H1 (cell line): ENCODE measurements at regions not wholly inside any gene's neighbourhood (a gene's known extent, or its start where the extent isn't known, plus 50 kb on each side); places are given as distances from the start of the nearest gene placed in this dataset.

Experiments
- CTCF ChIA-PET: fragments of 300-600 bp; sonication (Branson Sonifier 250); formaldehyde crosslinking; loops from one replicate; lab custom pipeline; 2021; ENCODE audit not compliant: partially characterized antibody; lab: Charles Lee
- POLR2A ChIA-PET: fragments of 300-600 bp; sonication (Branson Sonifier 250); formaldehyde crosslinking; loops from one replicate; lab custom pipeline; 2021; ENCODE audit warnings: inconsistent platforms; ENCODE audit not compliant: partially characterized antibody; lab: Charles Lee
- DNase-seq, 2 experiments: peaks; one replicate each; pipeline versions ENCODE4 v3.0.0 to v3.0.0-alpha.2; 2010 to 2022; ENCODE audit warnings: low spot score in 2 of 2, low read depth in 1 of 2, mixed read lengths in 1 of 2
- FAIRE-seq: peaks from 2 replicates; lab custom pipeline; 2011; peaks lifted over from hg19 to GRCh38; lab: Jason Lieb, UNC
- H2AFZ ChIP-seq: 2 replicates; pipeline ENCODE4 v1.8.1; 2012; ENCODE audit warnings: low read length, inconsistent platforms
- H2AK5ac ChIP-seq: 2 replicates; pipeline ENCODE4 v1.6.1; 2013; ENCODE audit warnings: low read depth, low read length
- H2BK120ac ChIP-seq: replicated peaks from 2 replicates; pipeline ENCODE3; 2013; ENCODE audit warnings: low read depth, low read length, inconsistent platforms
- H2BK12ac ChIP-seq: 2 replicates; pipeline ENCODE4 v1.6.1; 2013; ENCODE audit warnings: low read depth, low read length
- H2BK15ac ChIP-seq: 2 replicates; pipeline ENCODE4 v1.6.1; 2013; ENCODE audit warnings: low read length
- H2BK20ac ChIP-seq: 2 replicates; pipeline ENCODE4 v1.6.1; 2013; ENCODE audit warnings: low read length
- H2BK5ac ChIP-seq: 2 replicates; pipeline ENCODE4 v1.6.1; 2013; ENCODE audit warnings: low read depth, low read length
- H3K14ac ChIP-seq: 2 replicates; pipeline ENCODE4 v1.6.1; 2013; ENCODE audit warnings: inconsistent platforms; ENCODE audit not compliant: insufficient read length
- H3K18ac ChIP-seq: 2 replicates; pipeline ENCODE4 v1.6.1; 2013; ENCODE audit warnings: low read length; ENCODE audit errors: extremely low read depth
- H3K23ac ChIP-seq: 2 replicates; pipeline ENCODE4 v1.6.1; 2013; ENCODE audit warnings: inconsistent platforms; ENCODE audit not compliant: insufficient read length
- H3K23me2 ChIP-seq: 2 replicates; pipeline ENCODE4 v1.6.1; 2013; ENCODE audit warnings: low read depth, low read length
- H3K27ac ChIP-seq: 2 replicates; pipeline ENCODE4 v1.6.1; 2011; ENCODE audit warnings: low read depth, low read length, inconsistent platforms
- H3K27me3 ChIP-seq, 4 experiments: replicated peaks in 1 of 4; 1 replicate in 1 of 4; 2 replicates in 3 of 4; pipeline versions ENCODE4 v1.6.1 to v1.8.1; 2011 to 2013; ENCODE audit warnings: low read length in 3 of 4, mild to moderate bottlenecking in 3 of 4, inconsistent platforms in 2 of 4, mixed read lengths in 2 of 4, moderate library complexity in 1 of 4; ENCODE audit not compliant: control insufficient read depth in 3 of 4, insufficient read depth in 3 of 4; ENCODE audit errors: extremely low read depth in 1 of 4
- H3K36me3 ChIP-seq, 4 experiments: 2 replicates each; pipeline versions ENCODE4 v1.6.1 to v1.8.1; 2011 to 2013; ENCODE audit warnings: mild to moderate bottlenecking in 4 of 4, low read length in 3 of 4, moderate library complexity in 2 of 4, control low read depth in 1 of 4, inconsistent platforms in 1 of 4; ENCODE audit not compliant: insufficient read depth in 4 of 4, control insufficient read depth in 2 of 4
- H3K4ac ChIP-seq: replicated peaks from 2 replicates; pipeline ENCODE3; 2013; ENCODE audit warnings: low read length, low read depth, mixed read lengths, inconsistent platforms; ENCODE audit not compliant: insufficient read length
- H3K4me1 ChIP-seq, 4 experiments: replicated peaks in 1 of 4; 1 replicate in 1 of 4; 2 replicates in 3 of 4; pipeline versions ENCODE4 v1.6.1 to v1.8.1; 2011 to 2013; ENCODE audit warnings: low read length in 3 of 4, inconsistent platforms in 2 of 4, mixed read lengths in 1 of 4; ENCODE audit not compliant: insufficient read depth in 4 of 4, control insufficient read depth in 3 of 4
- H3K4me2 ChIP-seq, 2 experiments: 2 replicates each; pipeline versions ENCODE4 v1.6.1 to v1.8.1; 2011 to 2013; ENCODE audit warnings: low read depth in 2 of 2, low read length in 2 of 2, control low read depth in 1 of 2, inconsistent platforms in 1 of 2, mild to moderate bottlenecking in 1 of 2; ENCODE audit not compliant: insufficient read depth in 1 of 2
- H3K4me3 ChIP-seq, 4 experiments: fragments of 200-600, 300-600 bp in 1 of 4; sonication (generic), shearing (Covaris generic), sonication (Bioruptor Twin) in 1 of 4; 2 replicates each; pipeline versions ENCODE4 v1.5.1 to v1.8.1; 2011 to 2016; ENCODE audit warnings: low read length in 4 of 4, low read depth in 3 of 4, control low read depth in 2 of 4, inconsistent platforms in 2 of 4, mild to moderate bottlenecking in 2 of 4, mixed read lengths in 1 of 4, moderate library complexity in 1 of 4; ENCODE audit not compliant: insufficient read depth in 2 of 4; ENCODE audit errors: extremely low read depth in 1 of 4
- H3K56ac ChIP-seq: replicated peaks from 2 replicates; pipeline ENCODE3; 2013; ENCODE audit warnings: low read depth, mild to moderate bottlenecking, mixed read lengths, low read length, inconsistent platforms; ENCODE audit not compliant: insufficient read length
- H3K79me1 ChIP-seq: 2 replicates; pipeline ENCODE4 v1.6.1; 2013; ENCODE audit warnings: low read depth, low read length, control low read depth
- H3K79me2 ChIP-seq, 2 experiments: 2 replicates each; pipeline versions ENCODE4 v1.6.1 to v1.8.1; 2012 to 2013; ENCODE audit warnings: low read length in 2 of 2, mild to moderate bottlenecking in 2 of 2, inconsistent platforms in 1 of 2; ENCODE audit not compliant: insufficient read depth in 2 of 2, control insufficient read depth in 1 of 2
- H3K9ac ChIP-seq, 4 experiments: replicated peaks in 1 of 4; 1 replicate in 1 of 4; 2 replicates in 3 of 4; pipeline versions ENCODE4 v1.6.1 to v1.8.1; 2011 to 2013; ENCODE audit warnings: low read depth in 3 of 4, low read length in 3 of 4, control low read depth in 2 of 4, mild to moderate bottlenecking in 2 of 4, moderate library complexity in 2 of 4, inconsistent platforms in 1 of 4; ENCODE audit errors: extremely low read depth in 1 of 4
- H3K9me3 ChIP-seq, 2 experiments: 2 replicates each; pipeline versions ENCODE4 v1.6.1 to v1.8.1; 2012 to 2013; ENCODE audit warnings: mild to moderate bottlenecking in 2 of 2, moderate library complexity in 2 of 2, control low read depth in 1 of 2, inconsistent platforms in 1 of 2, low read depth in 1 of 2, low read length in 1 of 2, mixed read lengths in 1 of 2; ENCODE audit not compliant: insufficient read depth in 2 of 2
- H4K20me1 ChIP-seq, 2 experiments: replicated peaks in 1 of 2; 2 replicates each; pipeline versions ENCODE3 to v1.8.1; 2011 to 2013; ENCODE audit warnings: inconsistent platforms in 2 of 2, low read length in 2 of 2, mild to moderate bottlenecking in 1 of 2; ENCODE audit not compliant: insufficient read depth in 2 of 2, control insufficient read depth in 1 of 2
- H4K5ac ChIP-seq: 2 replicates; pipeline ENCODE4 v1.6.1; 2013; ENCODE audit warnings: low read length, low read depth, mixed read lengths, inconsistent platforms; ENCODE audit not compliant: insufficient read length
- H4K8ac ChIP-seq: 2 replicates; pipeline ENCODE4 v1.8.0; 2013; ENCODE audit warnings: mild to moderate bottlenecking, moderate library complexity, low read length, inconsistent platforms; ENCODE audit not compliant: insufficient read depth; ENCODE audit errors: extremely low read depth
- H4K91ac ChIP-seq: replicated peaks from 2 replicates; pipeline ENCODE3; 2013; ENCODE audit warnings: low read length, mixed read lengths, inconsistent platforms; ENCODE audit not compliant: insufficient read length
- CEBPB ChIP-seq: IDR thresholded peaks from 2 replicates; pipeline ENCODE4 v1.6.1; 2012; ENCODE audit warnings: low read depth, low read length
- POU5F1 ChIP-seq: IDR thresholded peaks from 2 replicates; pipeline ENCODE4 v1.6.1; 2011; ENCODE audit warnings: low read depth, mild to moderate bottlenecking, low read length, moderate library complexity
- SAP30 ChIP-seq: fragments of 300-600 bp; sonication (generic); IDR thresholded peaks from 2 replicates; pipeline ENCODE4 v1.7.1; 2012; ENCODE audit warnings: low read length, moderate library complexity, mild to moderate bottlenecking, inconsistent platforms; ENCODE audit not compliant: insufficient read depth, insufficient replicate concordance
- SUZ12 ChIP-seq: fragments of 200-600 bp; sonication (generic); IDR thresholded peaks from 2 replicates; pipeline ENCODE4 v1.6.1; 2012; ENCODE audit warnings: mild to moderate bottlenecking, inconsistent platforms, low read length, moderate library complexity, mixed read lengths
- TBP ChIP-seq: IDR thresholded peaks from 2 replicates; pipeline ENCODE4 v1.6.1; 2011; ENCODE audit warnings: low read depth, low read length, improper control_type of control experiment
- WGBS, 2 experiments: shearing (Covaris generic) in 1 of 2; methylation state at CpG; one replicate each; pipeline versions ENCODE4 v1.1.6 to v1.1.7; 2013 to 2015; ENCODE audit warnings: low lambda C conversion rate in 2 of 2, mixed read lengths in 2 of 2, inconsistent platforms in 1 of 2, low coverage in 1 of 2, missing lambda C conversion rate in 1 of 2; ENCODE audit not compliant: insufficient replicate concordance in 2 of 2, insufficient coverage in 1 of 2, insufficient read length in 1 of 2; ENCODE audit errors: extremely low coverage in 1 of 2, missing lambda C conversion rate in 1 of 2; 5-methylcytosine and 5-hydroxymethylcytosine counted together

DNA sequence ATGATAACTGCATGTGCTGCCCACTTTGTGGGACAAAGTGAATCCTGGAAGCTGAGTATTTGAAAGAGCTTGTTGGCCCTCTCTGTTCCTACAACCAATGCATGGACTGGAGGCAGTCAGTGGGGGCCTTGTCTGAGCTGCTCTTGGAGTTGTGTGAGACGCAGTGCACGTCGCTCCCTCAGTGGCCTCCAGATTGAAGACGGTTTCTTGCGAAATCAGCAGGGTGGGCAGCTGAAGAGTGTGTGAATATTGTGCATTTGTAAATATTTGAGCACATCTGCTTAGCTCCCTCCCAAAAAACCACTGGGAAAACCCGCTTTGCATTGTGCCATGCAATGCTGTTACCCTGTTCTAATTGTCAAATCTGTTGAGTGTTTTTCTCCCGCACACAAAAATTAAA, 782.8 kb downstream of the PLCL1 start:
- H3K14ac ChIP-seq, result no peak overlapping the region
- DNase-seq, result no peak
- no peak overlapping the region for H4K91ac ChIP-seq
- H2BK12ac ChIP-seq, result no peak overlapping the region
- no peak overlapping the region for H2BK20ac ChIP-seq
- no peak overlapping the region for H4K8ac ChIP-seq
- no peak overlapping the region for H2AK5ac ChIP-seq
- H3K27me3 ChIP-seq, result no peaks in the 10 kb centered on the region
- H4K5ac ChIP-seq, result no peak overlapping the region
- no peak overlapping the region for H3K4ac ChIP-seq
- H3K36me3 ChIP-seq, result no peaks in the 10 kb centered on the region
- no peaks in the 10 kb centered on the region for H4K20me1 ChIP-seq
- no peak overlapping the region for H3K27ac ChIP-seq
- no peak overlapping the region for H2BK120ac ChIP-seq
- no peak overlapping the region for H2BK15ac ChIP-seq
- no peak overlapping the region for H3K9ac ChIP-seq
- FAIRE-seq, result no peak
- no peak overlapping the region for H3K56ac ChIP-seq
- H3K79me1 ChIP-seq, result no peaks in the 10 kb centered on the region
- H2BK5ac ChIP-seq, result no peak overlapping the region
- CTCF ChIA-PET, result interaction anchor here (1.0 to 1.2 kb wide), 2 partner anchors 9 to 12 kb away, joined by 3 to 4 read pairs; no protein-coding TSS in a partner anchor
- H3K4me2 ChIP-seq, result no peak overlapping the region
- H2AFZ ChIP-seq, result peak overlapping the region; percentile 34; the same call in 1 of the 2 replicates
- no peak overlapping the region for H3K18ac ChIP-seq
- TF ChIP-seq SUZ12 (no peak), CEBPB (0 out of 2 replicates have a peak, but pooled peaks have one; percentile 5), POU5F1 (no peak), SAP30 (no peak), TBP (no peak)
- POLR2A ChIA-PET, result no interaction called here
- no peak overlapping the region for H3K4me3 ChIP-seq
- H3K4me1 ChIP-seq, result no peaks in the 10 kb centered on the region
- WGBS, 2 experiments, result 94% methylated on average over 7 of the region's 7 CpGs; no CpG with 5 or more reads in 1 of the 2 experiments
- no peaks in the 10 kb centered on the region for H3K9me3 ChIP-seq
- no peaks in the 10 kb centered on the region for H3K23me2 ChIP-seq
- no peaks in the 10 kb centered on the region for H3K79me2 ChIP-seq
- no peak overlapping the region for H3K23ac ChIP-seq
